HUES6 (cell line): ENCODE measurements at regions not wholly inside any gene's neighbourhood (a gene's known extent, or its start where the extent isn't known, plus 50 kb on each side); places are given as distances from the start of the nearest gene placed in this dataset.

Experiments used
- H3K27ac ChIP-seq: 2 replicates; pipeline ENCODE4 v1.7.0; 2013; ENCODE audit warnings: low read depth, mild to moderate bottlenecking, low read length, inconsistent platforms
- H3K27me3 ChIP-seq: 2 replicates; pipeline ENCODE4 v1.6.1; 2013; ENCODE audit warnings: low read length; ENCODE audit not compliant: control insufficient read depth, insufficient read depth
- H3K36me3 ChIP-seq: 2 replicates; pipeline ENCODE4 v1.6.1; 2013; ENCODE audit warnings: low read length; ENCODE audit not compliant: control insufficient read depth, insufficient read depth
- H3K4me1 ChIP-seq: 2 replicates; pipeline ENCODE4 v1.6.1; 2013; ENCODE audit warnings: low read length; ENCODE audit not compliant: control insufficient read depth, insufficient read depth
- H3K4me3 ChIP-seq: 2 replicates; pipeline ENCODE4 v1.5.1; 2013; ENCODE audit warnings: low read depth, low read length
- H3K9ac ChIP-seq: one replicate; pipeline ENCODE4 v1.6.1; 2013; ENCODE audit warnings: mild to moderate bottlenecking, low read length
- H3K9me3 ChIP-seq: 2 replicates; pipeline ENCODE4 v1.6.1; 2013; ENCODE audit warnings: low read depth, low read length; ENCODE audit not compliant: control insufficient read depth, insufficient read depth

GRCh38 chr14:101056446-101056845, 152.9 kb upstream of the RTL1 start:
- no peak overlapping the region for H3K4me3 ChIP-seq
- H3K27ac ChIP-seq = no peak overlapping the region
- H3K36me3 ChIP-seq = peaks cover 66% of the 10 kb centered on the region; the same call in 1 of the 2 replicates
- H3K9ac ChIP-seq = no peak overlapping the region
- no peaks in the 10 kb centered on the region for H3K4me1 ChIP-seq
- peaks cover 11% of the 10 kb centered on the region for H3K9me3 ChIP-seq
- H3K27me3 ChIP-seq = no peaks in the 10 kb centered on the region

- no peak overlapping the region for H3K4me3 ChIP-seq
- H3K27me3 ChIP-seq = no peaks in the 10 kb centered on the region
- H3K27ac ChIP-seq = no peak overlapping the region
- no peak overlapping the region for H3K9ac ChIP-seq
- H3K4me1 ChIP-seq = no peaks in the 10 kb centered on the region
- peaks cover 65% of the 10 kb centered on the region; the same call in 1 of the 2 replicates for H3K36me3 ChIP-seq
- H3K9me3 ChIP-seq = peaks cover 11% of the 10 kb centered on the region
Observed at GRCh38 chr14:101057394-101057793, 153.9 kb upstream of the RTL1 start.

- Histone ChIP-seq H3K27me3 (0 out of 2 replicates have a peak, but pooled peaks cover 4% of the 10 kb centered on the region), H3K9me3 (peaks cover 11% of the 10 kb centered on the region), H3K4me1 (no peaks in the 10 kb centered on the region), H3K4me3 (no peak overlapping the region), H3K36me3 (peaks cover 54% of the 10 kb centered on the region; the same call in 1 of the 2 replicates), H3K9ac (no peak overlapping the region), H3K27ac (no peak overlapping the region)
Observed at GRCh38 chr14:101058571-101058970, 155.0 kb upstream of the RTL1 start.

- Histone ChIP-seq H3K27me3 (0 out of 2 replicates have a peak, but pooled peaks cover 4% of the 10 kb centered on the region), H3K9ac (no peak overlapping the region), H3K9me3 (peaks cover 4% of the 10 kb centered on the region)
Observed at GRCh38 chr14:101060171-101060601, 156.7 kb upstream of the RTL1 start.

GRCh38 chr14:101061411-101062064, 158.0 kb upstream of the RTL1 start:
- H3K27me3 ChIP-seq = 0 out of 2 replicates have a peak, but pooled peaks cover 4% of the 10 kb centered on the region
- no peak overlapping the region for H3K27ac ChIP-seq
- peaks cover 36% of the 10 kb centered on the region; the same call in 1 of the 2 replicates for H3K36me3 ChIP-seq
- H3K4me3 ChIP-seq = no peak overlapping the region
- H3K4me1 ChIP-seq = no peaks in the 10 kb centered on the region
- H3K9ac ChIP-seq = no peak overlapping the region
- H3K9me3 ChIP-seq = peaks cover 4% of the 10 kb centered on the region; the same call in 1 of the 2 replicates

More at GRCh38 chr14:101060171-101060601, 156.7 kb upstream of the RTL1 start:
- peaks cover 45% of the 10 kb centered on the region; the same call in 1 of the 2 replicates for H3K36me3 ChIP-seq
- no peaks in the 10 kb centered on the region for H3K4me1 ChIP-seq
- H3K4me3 ChIP-seq = no peak overlapping the region
- no peak overlapping the region for H3K27ac ChIP-seq

GRCh38 chr14:101062065-101062450, 158.5 kb upstream of the RTL1 start:
- peaks cover 36% of the 10 kb centered on the region; the same call in 1 of the 2 replicates for H3K36me3 ChIP-seq
- no peak overlapping the region for H3K4me3 ChIP-seq
- no peak overlapping the region for H3K27ac ChIP-seq
- peaks cover 4% of the 10 kb centered on the region for H3K9me3 ChIP-seq
- H3K9ac ChIP-seq = no peak overlapping the region
- H3K4me1 ChIP-seq = no peaks in the 10 kb centered on the region
- 0 out of 2 replicates have a peak, but pooled peaks cover 4% of the 10 kb centered on the region for H3K27me3 ChIP-seq

GRCh38 chr14:101062601-101063000, 159.1 kb upstream of the RTL1 start:
- no peak overlapping the region for H3K27ac ChIP-seq
- H3K36me3 ChIP-seq = peaks cover 36% of the 10 kb centered on the region; the same call in 1 of the 2 replicates
- peaks cover 4% of the 10 kb centered on the region for H3K9me3 ChIP-seq
- no peak overlapping the region for H3K4me3 ChIP-seq
- no peak overlapping the region for H3K9ac ChIP-seq
- 0 out of 2 replicates have a peak, but pooled peaks cover 4% of the 10 kb centered on the region for H3K27me3 ChIP-seq
- H3K4me1 ChIP-seq = no peaks in the 10 kb centered on the region

GRCh38 chr14:101063121-101063520, 159.6 kb upstream of the RTL1 start:
- Histone ChIP-seq H3K4me1 (no peaks in the 10 kb centered on the region), H3K36me3 (peaks cover 34% of the 10 kb centered on the region; the same call in 1 of the 2 replicates), H3K27me3 (0 out of 2 replicates have a peak, but pooled peaks cover 4% of the 10 kb centered on the region), H3K9me3 (peaks cover under 1% of the 10 kb centered on the region), H3K4me3 (no peak overlapping the region), H3K27ac (no peak overlapping the region), H3K9ac (no peak overlapping the region)

- H3K36me3 ChIP-seq = peaks cover 29% of the 10 kb centered on the region; the same call in 1 of the 2 replicates
- no peak overlapping the region for H3K27ac ChIP-seq
- no peaks in the 10 kb centered on the region; the same call in 1 of the 2 replicates for H3K9me3 ChIP-seq
- H3K4me1 ChIP-seq = no peaks in the 10 kb centered on the region
- no peak overlapping the region for H3K9ac ChIP-seq
- no peak overlapping the region for H3K4me3 ChIP-seq
- H3K27me3 ChIP-seq = 0 out of 2 replicates have a peak, but pooled peaks cover 4% of the 10 kb centered on the region
Observed at GRCh38 chr14:101064121-101064661, 160.7 kb upstream of the RTL1 start.

- no peak overlapping the region for H3K4me3 ChIP-seq
- H3K27me3 ChIP-seq = 0 out of 2 replicates have a peak, but pooled peaks cover 4% of the 10 kb centered on the region
- H3K4me1 ChIP-seq = no peaks in the 10 kb centered on the region
- H3K36me3 ChIP-seq = peaks cover 28% of the 10 kb centered on the region; the same call in 1 of the 2 replicates
- H3K9me3 ChIP-seq = no peaks in the 10 kb centered on the region; the same call in 1 of the 2 replicates
- no peak overlapping the region for H3K9ac ChIP-seq
- H3K27ac ChIP-seq = no peak overlapping the region
Observed at GRCh38 chr14:101064718-101065117, 161.2 kb upstream of the RTL1 start.

GRCh38 chr14:101065246-101065645, 161.7 kb upstream of the RTL1 start:
- Histone ChIP-seq H3K27ac (no peak overlapping the region), H3K9me3 (no peaks in the 10 kb centered on the region; the same call in 1 of the 2 replicates), H3K4me1 (no peaks in the 10 kb centered on the region), H3K4me3 (no peak overlapping the region), H3K36me3 (peaks cover 25% of the 10 kb centered on the region; the same call in 1 of the 2 replicates), H3K27me3 (0 out of 2 replicates have a peak, but pooled peaks cover 4% of the 10 kb centered on the region), H3K9ac (no peak overlapping the region)
